Neural cell (in vitro differentiated cells): ENCODE measurements at regions not wholly inside any gene's neighbourhood (a gene's known extent, or its start where the extent isn't known, plus 50 kb on each side); places are given as distances from the start of the nearest gene placed in this dataset.

ENCODE experiments used
- H2AFZ ChIP-seq: fragments of 200-600, 300-800 bp; sonication (generic), shearing (Covaris generic); 2 replicates; pipeline ENCODE4 v1.6.0; 2014; ENCODE audit warnings: low read depth, mild to moderate bottlenecking, antibody characterized with exemption, low read length, moderate library complexity
- H3F3A ChIP-seq: fragments of 200-600 bp; shearing (Covaris generic); 2 replicates; pipeline ENCODE4 v1.6.1; 2016; ENCODE audit warnings: mild to moderate bottlenecking, moderate library complexity, mixed read lengths, antibody characterized with exemption, low read length; ENCODE audit not compliant: insufficient read depth, poor library complexity, severe bottlenecking
- H3K27ac ChIP-seq: fragments of 200-600, 300-800 bp; sonication (generic), shearing (Covaris generic); 2 replicates; pipeline ENCODE4 v1.5.1; 2014; ENCODE audit warnings: mild to moderate bottlenecking, low read length, moderate library complexity
- H3K27me3 ChIP-seq: fragments of 300-800, 200-600 bp; sonication (generic), shearing (Covaris generic); 2 replicates; pipeline ENCODE4 v1.6.0; 2014; ENCODE audit warnings: mild to moderate bottlenecking, low read depth, low read length, moderate library complexity; ENCODE audit not compliant: insufficient read depth
- H3K36me3 ChIP-seq: fragments of 300-800, 200-600 bp; sonication (generic), shearing (Covaris generic); 2 replicates; pipeline ENCODE4 v1.5.1; 2014; ENCODE audit warnings: mild to moderate bottlenecking, antibody characterized with exemption, low read length, moderate library complexity; ENCODE audit not compliant: insufficient read depth
- H3K4me2 ChIP-seq: fragments of 300-800, 200-600 bp; sonication (generic), shearing (Covaris generic); 2 replicates; pipeline ENCODE4 v1.6.0; 2014; ENCODE audit warnings: mild to moderate bottlenecking, low read length
- H3K4me3 ChIP-seq: fragments of 300-800, 200-600 bp; sonication (generic), shearing (Covaris generic); 2 replicates; pipeline ENCODE4 v1.5.1; 2014; ENCODE audit warnings: mild to moderate bottlenecking, low read length, moderate library complexity
- H3K79me2 ChIP-seq: fragments of 200-600 bp; shearing (Covaris generic); replicated peaks from 2 replicates; pipeline ENCODE4 v1.6.0; 2014; ENCODE audit warnings: mild to moderate bottlenecking, low read length, moderate library complexity; ENCODE audit not compliant: insufficient read depth
- H3K9ac ChIP-seq: fragments of 300-800, 200-600 bp; sonication (generic), shearing (Covaris generic); 2 replicates; pipeline ENCODE4 v1.6.1; 2016; ENCODE audit warnings: mild to moderate bottlenecking, low read length, mixed read lengths
- H3K9me2 ChIP-seq: fragments of 200-600 bp; shearing (Covaris generic); 2 replicates; pipeline ENCODE4 v1.6.1; 2016; ENCODE audit warnings: mild to moderate bottlenecking, low read length, mixed read lengths; ENCODE audit not compliant: insufficient read depth
- H3K9me3 ChIP-seq: fragments of 200-600, 300-800 bp; sonication (generic), shearing (Covaris generic); 2 replicates; pipeline ENCODE4 v1.6.1; 2016; ENCODE audit warnings: mild to moderate bottlenecking, mixed run types, low read length, moderate library complexity, mixed read lengths
- H4K20me1 ChIP-seq: fragments of 200-600 bp; shearing (Covaris generic); 2 replicates; pipeline ENCODE4 v1.6.1; 2016; ENCODE audit warnings: mild to moderate bottlenecking, mixed run types; ENCODE audit not compliant: insufficient read depth
- EP300 ChIP-seq: fragments of 450-650 bp; conservative IDR thresholded peaks from 2 replicates; pipeline ENCODE4 v1.6.1; 2014; ENCODE audit warnings: antibody characterized with exemption, mild to moderate bottlenecking, moderate library complexity; ENCODE audit not compliant: poor library complexity, severe bottlenecking
- EZH2 ChIP-seq: fragments of 200-600, 300-800 bp; shearing (Covaris generic), sonication (generic); IDR thresholded peaks from 2 replicates; pipeline ENCODE4 v1.6.1; 2014; ENCODE audit warnings: antibody characterized with exemption, low read length, borderline replicate concordance, mild to moderate bottlenecking; ENCODE audit not compliant: insufficient read depth, poor library complexity, severe bottlenecking
- MXI1 ChIP-seq: fragments of 450-650 bp; conservative IDR thresholded peaks from 2 replicates; pipeline ENCODE4 v1.6.1; 2014; ENCODE audit warnings: antibody characterized with exemption, mild to moderate bottlenecking; ENCODE audit not compliant: poor library complexity, severe bottlenecking
- POLR2AphosphoS5 ChIP-seq: IDR thresholded peaks from 2 replicates; pipeline ENCODE4 v1.6.1; 2012
- RAD21 ChIP-seq: fragments of 450-650 bp; conservative IDR thresholded peaks from 2 replicates; pipeline ENCODE4 v1.6.1; 2014; ENCODE audit warnings: antibody characterized with exemption, mild to moderate bottlenecking, moderate library complexity
- SMC3 ChIP-seq: fragments of 450-650 bp; conservative IDR thresholded peaks from 2 replicates; pipeline ENCODE4 v1.6.1; 2014; ENCODE audit warnings: antibody characterized with exemption, mild to moderate bottlenecking, moderate library complexity; ENCODE audit not compliant: poor library complexity
- TAF1 ChIP-seq: IDR thresholded peaks from 2 replicates; pipeline ENCODE4 v1.6.1; 2012; ENCODE audit warnings: low read depth
- TF ChIP-seq, protein P1 (sequence below): IDR thresholded peaks from 2 replicates; pipeline ENCODE4 v1.6.1; 2012; ENCODE audit warnings: borderline replicate concordance
- TF ChIP-seq, protein P2 (sequence below): fragments of 450-650 bp; IDR thresholded peaks from 2 replicates; pipeline ENCODE4 v1.5.1; 2014; ENCODE audit warnings: antibody characterized with exemption, mild to moderate bottlenecking, moderate library complexity; ENCODE audit not compliant: poor library complexity, severe bottlenecking

DNA sequence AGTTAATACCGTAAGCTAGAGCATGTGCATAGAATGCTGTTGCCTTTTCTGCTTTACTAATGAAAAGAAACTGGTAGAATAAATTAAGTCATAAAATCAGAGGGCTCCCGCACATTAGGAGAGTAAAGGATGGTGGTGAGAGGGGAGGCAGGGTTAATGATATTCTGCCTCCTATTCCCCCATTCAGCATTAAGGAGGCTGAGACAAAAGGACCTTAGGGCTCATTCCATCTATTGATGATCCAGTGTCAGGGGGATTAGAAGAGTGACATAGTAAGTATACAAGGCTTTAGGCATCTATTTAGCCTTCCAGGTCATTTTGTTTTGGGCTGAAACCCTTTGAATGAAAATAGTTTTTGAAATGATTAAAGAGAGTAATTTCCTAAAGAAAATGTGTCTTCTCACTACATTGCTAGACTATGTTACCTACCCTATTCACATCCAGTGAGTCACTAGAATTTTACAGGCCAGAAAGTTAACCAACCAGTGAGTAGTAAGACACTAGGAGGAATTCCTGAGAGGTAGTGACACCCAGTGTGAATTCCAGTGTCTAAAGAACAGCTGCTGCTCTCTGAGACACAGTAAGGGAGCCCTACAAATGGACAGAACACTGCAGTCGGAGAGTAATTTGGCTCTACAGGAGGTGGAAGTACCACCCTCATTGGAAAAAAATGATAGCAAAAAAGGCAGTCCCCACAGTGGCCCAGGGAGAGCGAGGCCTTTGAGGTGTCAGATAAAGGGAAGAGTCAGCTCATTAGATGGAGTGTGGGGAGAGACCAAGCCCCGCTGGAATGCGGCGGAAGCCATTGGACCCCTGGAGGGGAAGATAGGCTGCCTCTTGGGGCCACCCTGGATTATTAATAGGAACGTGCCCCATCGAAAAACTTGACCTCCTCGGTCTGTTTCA is 67.6 kb downstream of the TUSC7 start:
- no peak overlapping the region for H3K9ac ChIP-seq
- H3F3A ChIP-seq, result no peaks in the 10 kb centered on the region
- no peak overlapping the region for H3K4me2 ChIP-seq
- TF ChIP-seq RAD21 (no peak), SMC3 (no peak), EP300 (no peak), EZH2 (no peak), MXI1 (no peak), TAF1 (no peak), POLR2AphosphoS5 (no peak)
- TF ChIP-seq, protein P1, sequence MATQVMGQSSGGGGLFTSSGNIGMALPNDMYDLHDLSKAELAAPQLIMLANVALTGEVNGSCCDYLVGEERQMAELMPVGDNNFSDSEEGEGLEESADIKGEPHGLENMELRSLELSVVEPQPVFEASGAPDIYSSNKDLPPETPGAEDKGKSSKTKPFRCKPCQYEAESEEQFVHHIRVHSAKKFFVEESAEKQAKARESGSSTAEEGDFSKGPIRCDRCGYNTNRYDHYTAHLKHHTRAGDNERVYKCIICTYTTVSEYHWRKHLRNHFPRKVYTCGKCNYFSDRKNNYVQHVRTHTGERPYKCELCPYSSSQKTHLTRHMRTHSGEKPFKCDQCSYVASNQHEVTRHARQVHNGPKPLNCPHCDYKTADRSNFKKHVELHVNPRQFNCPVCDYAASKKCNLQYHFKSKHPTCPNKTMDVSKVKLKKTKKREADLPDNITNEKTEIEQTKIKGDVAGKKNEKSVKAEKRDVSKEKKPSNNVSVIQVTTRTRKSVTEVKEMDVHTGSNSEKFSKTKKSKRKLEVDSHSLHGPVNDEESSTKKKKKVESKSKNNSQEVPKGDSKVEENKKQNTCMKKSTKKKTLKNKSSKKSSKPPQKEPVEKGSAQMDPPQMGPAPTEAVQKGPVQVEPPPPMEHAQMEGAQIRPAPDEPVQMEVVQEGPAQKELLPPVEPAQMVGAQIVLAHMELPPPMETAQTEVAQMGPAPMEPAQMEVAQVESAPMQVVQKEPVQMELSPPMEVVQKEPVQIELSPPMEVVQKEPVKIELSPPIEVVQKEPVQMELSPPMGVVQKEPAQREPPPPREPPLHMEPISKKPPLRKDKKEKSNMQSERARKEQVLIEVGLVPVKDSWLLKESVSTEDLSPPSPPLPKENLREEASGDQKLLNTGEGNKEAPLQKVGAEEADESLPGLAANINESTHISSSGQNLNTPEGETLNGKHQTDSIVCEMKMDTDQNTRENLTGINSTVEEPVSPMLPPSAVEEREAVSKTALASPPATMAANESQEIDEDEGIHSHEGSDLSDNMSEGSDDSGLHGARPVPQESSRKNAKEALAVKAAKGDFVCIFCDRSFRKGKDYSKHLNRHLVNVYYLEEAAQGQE, result no peak
- TF ChIP-seq, protein P2, sequence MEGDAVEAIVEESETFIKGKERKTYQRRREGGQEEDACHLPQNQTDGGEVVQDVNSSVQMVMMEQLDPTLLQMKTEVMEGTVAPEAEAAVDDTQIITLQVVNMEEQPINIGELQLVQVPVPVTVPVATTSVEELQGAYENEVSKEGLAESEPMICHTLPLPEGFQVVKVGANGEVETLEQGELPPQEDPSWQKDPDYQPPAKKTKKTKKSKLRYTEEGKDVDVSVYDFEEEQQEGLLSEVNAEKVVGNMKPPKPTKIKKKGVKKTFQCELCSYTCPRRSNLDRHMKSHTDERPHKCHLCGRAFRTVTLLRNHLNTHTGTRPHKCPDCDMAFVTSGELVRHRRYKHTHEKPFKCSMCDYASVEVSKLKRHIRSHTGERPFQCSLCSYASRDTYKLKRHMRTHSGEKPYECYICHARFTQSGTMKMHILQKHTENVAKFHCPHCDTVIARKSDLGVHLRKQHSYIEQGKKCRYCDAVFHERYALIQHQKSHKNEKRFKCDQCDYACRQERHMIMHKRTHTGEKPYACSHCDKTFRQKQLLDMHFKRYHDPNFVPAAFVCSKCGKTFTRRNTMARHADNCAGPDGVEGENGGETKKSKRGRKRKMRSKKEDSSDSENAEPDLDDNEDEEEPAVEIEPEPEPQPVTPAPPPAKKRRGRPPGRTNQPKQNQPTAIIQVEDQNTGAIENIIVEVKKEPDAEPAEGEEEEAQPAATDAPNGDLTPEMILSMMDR, result no peak
- no peaks in the 10 kb centered on the region for H3K27me3 ChIP-seq
- no peak overlapping the region for H3K4me3 ChIP-seq
- H3K36me3 ChIP-seq, result no peaks in the 10 kb centered on the region
- no peak overlapping the region for H3K27ac ChIP-seq
- H3K9me2 ChIP-seq, result no peaks in the 10 kb centered on the region
- no peaks in the 10 kb centered on the region for H4K20me1 ChIP-seq
- H3K79me2 ChIP-seq, result no peaks in the 10 kb centered on the region
- H2AFZ ChIP-seq, result no peak overlapping the region
- H3K9me3 ChIP-seq, result no peaks in the 10 kb centered on the region

DNA sequence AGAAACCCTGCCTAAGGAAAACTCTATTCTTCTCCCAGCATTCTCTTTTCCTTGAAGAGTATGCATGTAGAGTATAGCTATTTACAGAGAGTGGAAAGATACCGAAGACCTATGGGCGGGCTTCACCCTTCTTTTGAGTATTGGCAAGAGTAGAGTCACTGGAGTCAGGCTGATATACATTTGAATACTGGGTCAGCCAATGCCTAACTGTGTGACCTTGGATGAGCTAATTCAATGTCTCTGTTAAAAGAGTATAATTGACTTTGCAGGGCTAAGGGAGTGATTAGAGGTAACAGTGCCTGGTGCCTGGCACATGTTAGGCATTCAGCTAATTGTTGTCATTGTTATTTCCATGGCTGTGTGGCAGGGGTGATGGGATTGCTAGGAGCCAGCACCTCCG is 75.6 kb downstream of the TUSC7 start:
- Histone ChIP-seq H3K27ac (no peak overlapping the region), H3K9me3 (no peaks in the 10 kb centered on the region), H3K9me2 (no peaks in the 10 kb centered on the region), H3K36me3 (no peaks in the 10 kb centered on the region), H4K20me1 (no peaks in the 10 kb centered on the region), H3K79me2 (no peaks in the 10 kb centered on the region), H3K4me3 (no peak overlapping the region), H2AFZ (no peak overlapping the region), H3F3A (no peaks in the 10 kb centered on the region), H3K27me3 (no peaks in the 10 kb centered on the region), H3K4me2 (no peak overlapping the region), H3K9ac (no peak overlapping the region)
- TF ChIP-seq EP300, result no peak
- no peak for TF ChIP-seq RAD21
- TF ChIP-seq SMC3, result no peak
- no peak for TF ChIP-seq POLR2AphosphoS5
- TF ChIP-seq MXI1, result no peak
- TF ChIP-seq, protein P2, result no peak
- TF ChIP-seq, protein P1, result no peak
- TF ChIP-seq TAF1, result no peak
- no peak for TF ChIP-seq EZH2
